Mesenchymal stem cell (in vitro differentiated cells and primary cell): ENCODE measurements at regions not wholly inside any gene's neighbourhood (a gene's known extent, or its start where the extent isn't known, plus 50 kb on each side); places are given as distances from the start of the nearest gene placed in this dataset.
A peak's percentile ranks its signal among the peaks of the same experiment; 100 is the strongest.

Experiments used
- DNase-seq: peaks from one replicate; pipeline ENCODE4 v3.0.0-alpha.2; 2013
- H2AFZ ChIP-seq: one replicate; pipeline ENCODE4 v1.6.1; 2013; ENCODE audit warnings: low read depth, mild to moderate bottlenecking, control low read depth, inconsistent platforms, low read length, moderate library complexity
- H2AK5ac ChIP-seq: 2 replicates; pipeline ENCODE4 v1.6.1; 2013; ENCODE audit warnings: low read length, moderate library complexity, mild to moderate bottlenecking, inconsistent platforms; ENCODE audit not compliant: severe bottlenecking
- H2BK120ac ChIP-seq: one replicate; pipeline ENCODE4 v1.6.1; 2013; ENCODE audit warnings: low read depth, mild to moderate bottlenecking, inconsistent platforms, low read length, moderate library complexity
- H2BK12ac ChIP-seq, 2 experiments: one replicate each; pipeline ENCODE4 v1.6.1; 2013; ENCODE audit warnings: inconsistent platforms in 2 of 2, low read length in 2 of 2, mild to moderate bottlenecking in 2 of 2, moderate library complexity in 2 of 2, control low read depth in 1 of 2
- H2BK15ac ChIP-seq: one replicate; pipeline ENCODE4 v1.6.1; 2013; ENCODE audit warnings: mild to moderate bottlenecking, low read depth, inconsistent platforms; ENCODE audit not compliant: poor library complexity, severe bottlenecking
- H2BK5ac ChIP-seq: 2 replicates; pipeline ENCODE4 v1.6.1; 2013; ENCODE audit warnings: low read depth, mild to moderate bottlenecking, low read length, control low read depth, inconsistent platforms; ENCODE audit not compliant: poor library complexity, severe bottlenecking
- H3K14ac ChIP-seq, 2 experiments: one replicate each; pipeline ENCODE4 v1.6.1; 2013; ENCODE audit warnings: inconsistent platforms in 2 of 2, low read length in 2 of 2, control low read depth in 1 of 2, mild to moderate bottlenecking in 1 of 2, moderate library complexity in 1 of 2
- H3K18ac ChIP-seq, 2 experiments: one replicate each; pipeline ENCODE4 v1.6.1; 2013; ENCODE audit warnings: inconsistent platforms in 2 of 2, low read length in 2 of 2, control low read depth in 1 of 2, low read depth in 1 of 2, mild to moderate bottlenecking in 1 of 2
- H3K23ac ChIP-seq, 2 experiments: one replicate each; pipeline ENCODE4 v1.6.1; 2013; ENCODE audit warnings: inconsistent platforms in 2 of 2, low read length in 2 of 2, mild to moderate bottlenecking in 2 of 2, moderate library complexity in 2 of 2, control low read depth in 1 of 2
- H3K27ac ChIP-seq: 2 replicates; pipeline ENCODE4 v1.5.1; 2013; ENCODE audit warnings: mild to moderate bottlenecking, moderate library complexity, low read length, control low read depth, inconsistent platforms; ENCODE audit not compliant: poor library complexity, severe bottlenecking
- H3K27me3 ChIP-seq, 2 experiments: 2 replicates each; pipeline versions ENCODE4 v1.6.1 to v1.7.0; 2013; ENCODE audit warnings: low read length in 2 of 2, mild to moderate bottlenecking in 2 of 2, moderate library complexity in 2 of 2, control low read depth in 1 of 2, inconsistent platforms in 1 of 2; ENCODE audit not compliant: control insufficient read depth in 1 of 2, insufficient read depth in 1 of 2
- H3K36me3 ChIP-seq, 2 experiments: 2 replicates each; pipeline versions ENCODE4 v1.6.1 to v1.7.0; 2013; ENCODE audit warnings: low read length in 2 of 2, control low read depth in 1 of 2, inconsistent platforms in 1 of 2, low read depth in 1 of 2, mild to moderate bottlenecking in 1 of 2; ENCODE audit not compliant: insufficient read depth in 2 of 2, control insufficient read depth in 1 of 2
- H3K4ac ChIP-seq, 2 experiments: one replicate each; pipeline ENCODE4 v1.6.1; 2013; ENCODE audit warnings: inconsistent platforms in 2 of 2, low read length in 2 of 2, mild to moderate bottlenecking in 2 of 2, moderate library complexity in 2 of 2, control low read depth in 1 of 2, low read depth in 1 of 2
- H3K4me1 ChIP-seq: 2 replicates; pipeline ENCODE4 v1.6.1; 2013; ENCODE audit warnings: low read depth, low read length, control low read depth; ENCODE audit not compliant: control insufficient read depth, insufficient read depth
- H3K4me2 ChIP-seq: 2 replicates; pipeline ENCODE4 v1.6.1; 2013; ENCODE audit warnings: low read length, mild to moderate bottlenecking, inconsistent platforms; ENCODE audit not compliant: poor library complexity, severe bottlenecking
- H3K4me3 ChIP-seq, 2 experiments: 2 replicates each; pipeline versions ENCODE4 v1.5.1 to v1.7.0; 2013; ENCODE audit warnings: low read length in 2 of 2, mild to moderate bottlenecking in 2 of 2, control low read depth in 1 of 2, low read depth in 1 of 2; ENCODE audit not compliant: insufficient read depth in 1 of 2
- H3K79me1 ChIP-seq: replicated peaks from 2 replicates; pipeline ENCODE4 v1.6.1; 2013; ENCODE audit warnings: mild to moderate bottlenecking, control low read depth, low read length, inconsistent platforms; ENCODE audit not compliant: poor library complexity, severe bottlenecking
- H3K9ac ChIP-seq: 2 replicates; pipeline ENCODE4 v1.7.0; 2013; ENCODE audit warnings: mild to moderate bottlenecking, low read length, moderate library complexity
- H3K9me3 ChIP-seq: 2 replicates; pipeline ENCODE4 v1.7.0; 2013; ENCODE audit warnings: mild to moderate bottlenecking, low read length; ENCODE audit not compliant: control insufficient read depth
- H4K8ac ChIP-seq: one replicate; pipeline ENCODE4 v1.6.1; 2013; ENCODE audit warnings: inconsistent platforms, mild to moderate bottlenecking, low read length, moderate library complexity
- H4K91ac ChIP-seq: one replicate; pipeline ENCODE4 v1.6.1; 2013; ENCODE audit warnings: mild to moderate bottlenecking, low read length, inconsistent platforms
- WGBS: methylation state at CpG from one replicate; pipeline ENCODE4 v1.1.7; 2013; ENCODE audit warnings: mixed read lengths; 5-methylcytosine and 5-hydroxymethylcytosine counted together

- H3K4me3 ChIP-seq = no peak overlapping the region
- H4K8ac ChIP-seq = no peak overlapping the region
- H3K23ac ChIP-seq = peak overlapping the region in 1 of 2 experiments; percentile 42
- no peak overlapping the region for H3K18ac ChIP-seq
- H3K4me1 ChIP-seq = peaks cover 2% of the 10 kb centered on the region
- WGBS = no CpG with 5 or more reads among the region's 2 CpGs
- H3K9me3 ChIP-seq = no peaks in the 10 kb centered on the region
- no peaks in the 10 kb centered on the region for H3K27me3 ChIP-seq
- no peak overlapping the region for H3K4ac ChIP-seq
- no peak overlapping the region for H2BK15ac ChIP-seq
- H2BK12ac ChIP-seq = no peak overlapping the region
- no peaks in the 10 kb centered on the region for H3K79me1 ChIP-seq
- no peak overlapping the region for H3K4me2 ChIP-seq
- no peak overlapping the region for H2AK5ac ChIP-seq
- H3K9ac ChIP-seq = no peak overlapping the region
- no peak overlapping the region for H2BK5ac ChIP-seq
- no peak overlapping the region for H4K91ac ChIP-seq
- DNase-seq = no peak
- H3K14ac ChIP-seq = no peak overlapping the region
- H3K36me3 ChIP-seq = no peaks in the 10 kb centered on the region
- H2AFZ ChIP-seq = no peak overlapping the region
- H3K27ac ChIP-seq = no peak overlapping the region
- H2BK120ac ChIP-seq = no peak overlapping the region
Observed at GRCh38 chr18:61123309-61123708, 209.9 kb upstream of the CDH20 start.

GRCh38 chr18:61127714-61128467 is 205.3 kb upstream of the CDH20 start:
- Histone ChIP-seq H2BK12ac (no peak overlapping the region), H2AFZ (no peak overlapping the region), H3K14ac (no peak overlapping the region), H3K36me3 (no peaks in the 10 kb centered on the region), H3K27ac (no peak overlapping the region), H2AK5ac (no peak overlapping the region), H3K9me3 (no peaks in the 10 kb centered on the region), H3K4me2 (no peak overlapping the region), H3K9ac (no peak overlapping the region), H3K23ac (no peak overlapping the region), H3K4ac (no peak overlapping the region), H2BK120ac (no peak overlapping the region), H3K4me1 (peaks cover 2% of the 10 kb centered on the region), H4K8ac (no peak overlapping the region), H2BK5ac (no peak overlapping the region), H3K4me3 (no peak overlapping the region), H3K18ac (no peak overlapping the region), H3K79me1 (no peaks in the 10 kb centered on the region), H2BK15ac (no peak overlapping the region), H4K91ac (no peak overlapping the region), H3K27me3 (no peaks in the 10 kb centered on the region)
- 41% methylated on average over 5 of the region's 6 CpGs for WGBS
- no peak for DNase-seq

GRCh38 chr18:61129001-61129400 is 204.2 kb upstream of the CDH20 start:
- DNase-seq = no peak
- H3K36me3 ChIP-seq = no peaks in the 10 kb centered on the region
- H3K23ac ChIP-seq = no peak overlapping the region
- H4K8ac ChIP-seq = no peak overlapping the region
- H3K27ac ChIP-seq = no peak overlapping the region
- no peak overlapping the region for H2AK5ac ChIP-seq
- H3K4me2 ChIP-seq = no peak overlapping the region
- no peak overlapping the region for H3K14ac ChIP-seq
- H2AFZ ChIP-seq = no peak overlapping the region
- no peak overlapping the region for H3K4me3 ChIP-seq
- H2BK5ac ChIP-seq = no peak overlapping the region
- peaks cover 2% of the 10 kb centered on the region for H3K4me1 ChIP-seq
- H2BK15ac ChIP-seq = no peak overlapping the region
- H3K18ac ChIP-seq = no peak overlapping the region
- no peak overlapping the region for H3K9ac ChIP-seq
- no peaks in the 10 kb centered on the region for H3K9me3 ChIP-seq
- H3K79me1 ChIP-seq = no peaks in the 10 kb centered on the region
- no peak overlapping the region for H3K4ac ChIP-seq
- H3K27me3 ChIP-seq = no peaks in the 10 kb centered on the region
- no peak overlapping the region for H2BK12ac ChIP-seq
- no peak overlapping the region for H2BK120ac ChIP-seq
- no peak overlapping the region for H4K91ac ChIP-seq

GRCh38 chr18:61132031-61132430 is 201.2 kb upstream of the CDH20 start:
- Histone ChIP-seq H3K79me1 (no peaks in the 10 kb centered on the region), H2AFZ (no peak overlapping the region), H3K36me3 (no peaks in the 10 kb centered on the region), H3K4ac (no peak overlapping the region), H2BK12ac (no peak overlapping the region), H3K9ac (no peak overlapping the region), H3K27me3 (no peaks in the 10 kb centered on the region), H4K91ac (no peak overlapping the region), H3K27ac (no peak overlapping the region), H4K8ac (no peak overlapping the region), H2BK120ac (no peak overlapping the region), H3K4me3 (no peak overlapping the region), H3K18ac (no peak overlapping the region), H3K4me2 (no peak overlapping the region), H3K23ac (no peak overlapping the region), H3K14ac (no peak overlapping the region), H2BK15ac (no peak overlapping the region), H2AK5ac (no peak overlapping the region), H3K9me3 (no peaks in the 10 kb centered on the region), H2BK5ac (no peak overlapping the region), H3K4me1 (peaks cover 2% of the 10 kb centered on the region)
- 86% methylated on average over 1 of the region's 2 CpGs for WGBS
- DNase-seq = no peak
